ENCODE measurements at regions not wholly inside any gene's neighbourhood (a gene's known extent, or its start where the extent isn't known, plus 50 kb on each side); places are given as distances from the start of the nearest gene placed in this dataset.

DNA sequence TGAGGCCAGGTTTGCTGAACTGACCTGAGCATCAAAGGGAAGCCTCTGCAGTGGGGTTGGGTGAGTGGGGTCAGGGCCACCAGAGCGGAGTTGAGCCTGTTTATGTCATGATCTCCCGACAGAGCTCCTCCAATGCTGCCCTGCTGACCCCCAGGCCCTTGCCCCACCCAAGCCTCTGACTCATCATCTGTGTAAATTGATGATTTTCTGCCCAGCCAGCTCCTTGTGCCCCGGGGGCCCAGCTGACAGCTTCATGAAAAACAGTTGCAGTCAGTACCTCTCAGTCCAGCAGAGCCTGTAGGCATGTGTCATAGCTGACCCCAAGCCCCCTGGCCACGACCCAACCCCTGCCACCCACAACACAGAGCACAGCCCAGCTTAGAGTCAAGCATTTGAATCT is 134.9 kb downstream of the CCT6B start:
- Histone ChIP-seq H3K27ac (no peak overlapping the region), H3K27me3 (no peaks in the 10 kb centered on the region), H3K4me3 (no peak overlapping the region), H3K9me3 (no peaks in the 10 kb centered on the region), H3K4me1 (no peaks in the 10 kb centered on the region), H3K36me3 (no peaks in the 10 kb centered on the region)
- no peak for DNase-seq (ENCODE audit: low spot score in 2 of 2)
- TF ChIP-seq POLR2AphosphoS5 (IDR thresholded peaks at IDR 0.05) (no peak), POLR2A (IDR thresholded peaks at IDR 0.05) (no peak)
- TF ChIP-seq, protein P1, sequence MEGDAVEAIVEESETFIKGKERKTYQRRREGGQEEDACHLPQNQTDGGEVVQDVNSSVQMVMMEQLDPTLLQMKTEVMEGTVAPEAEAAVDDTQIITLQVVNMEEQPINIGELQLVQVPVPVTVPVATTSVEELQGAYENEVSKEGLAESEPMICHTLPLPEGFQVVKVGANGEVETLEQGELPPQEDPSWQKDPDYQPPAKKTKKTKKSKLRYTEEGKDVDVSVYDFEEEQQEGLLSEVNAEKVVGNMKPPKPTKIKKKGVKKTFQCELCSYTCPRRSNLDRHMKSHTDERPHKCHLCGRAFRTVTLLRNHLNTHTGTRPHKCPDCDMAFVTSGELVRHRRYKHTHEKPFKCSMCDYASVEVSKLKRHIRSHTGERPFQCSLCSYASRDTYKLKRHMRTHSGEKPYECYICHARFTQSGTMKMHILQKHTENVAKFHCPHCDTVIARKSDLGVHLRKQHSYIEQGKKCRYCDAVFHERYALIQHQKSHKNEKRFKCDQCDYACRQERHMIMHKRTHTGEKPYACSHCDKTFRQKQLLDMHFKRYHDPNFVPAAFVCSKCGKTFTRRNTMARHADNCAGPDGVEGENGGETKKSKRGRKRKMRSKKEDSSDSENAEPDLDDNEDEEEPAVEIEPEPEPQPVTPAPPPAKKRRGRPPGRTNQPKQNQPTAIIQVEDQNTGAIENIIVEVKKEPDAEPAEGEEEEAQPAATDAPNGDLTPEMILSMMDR (IDR thresholded peaks at IDR 0.05) = no peak
- intact Hi-C loops (cut with DNase I; ENCODE audit: low total_unique reads) = no loop called here

DNA sequence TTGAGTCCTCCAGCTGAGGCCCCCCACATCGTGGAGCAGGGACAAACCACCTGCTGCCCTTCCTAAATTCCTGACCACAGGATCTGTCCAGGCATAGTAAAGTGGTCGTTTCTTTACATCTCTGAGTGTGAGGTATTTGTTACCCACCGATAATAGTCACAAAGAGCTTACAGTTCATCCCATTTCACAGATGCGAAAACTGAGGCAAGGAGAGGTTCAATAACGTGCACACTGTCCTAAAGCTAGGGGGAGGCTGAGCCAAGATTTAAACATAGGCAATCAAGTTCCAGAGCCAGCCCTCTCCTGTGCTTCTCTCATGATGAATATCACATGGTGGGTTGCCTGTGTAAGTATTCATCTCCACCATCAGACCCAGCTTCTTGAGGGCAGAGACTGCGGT is 135.4 kb downstream of the CCT6B start:
- DNase-seq (ENCODE audit: low spot score in 2 of 2) = no peak
- no peaks in the 10 kb centered on the region for H3K4me1 ChIP-seq
- intact Hi-C loops (cut with DNase I; ENCODE audit: low total_unique reads) = no loop called here
- TF ChIP-seq POLR2AphosphoS5 (IDR thresholded peaks at IDR 0.05) (no peak), POLR2A (IDR thresholded peaks at IDR 0.05) (no peak)
- no peaks in the 10 kb centered on the region for H3K9me3 ChIP-seq
- H3K27me3 ChIP-seq = no peaks in the 10 kb centered on the region
- H3K27ac ChIP-seq = no peak overlapping the region
- no peak overlapping the region for H3K4me3 ChIP-seq
- no peaks in the 10 kb centered on the region for H3K36me3 ChIP-seq

DNA sequence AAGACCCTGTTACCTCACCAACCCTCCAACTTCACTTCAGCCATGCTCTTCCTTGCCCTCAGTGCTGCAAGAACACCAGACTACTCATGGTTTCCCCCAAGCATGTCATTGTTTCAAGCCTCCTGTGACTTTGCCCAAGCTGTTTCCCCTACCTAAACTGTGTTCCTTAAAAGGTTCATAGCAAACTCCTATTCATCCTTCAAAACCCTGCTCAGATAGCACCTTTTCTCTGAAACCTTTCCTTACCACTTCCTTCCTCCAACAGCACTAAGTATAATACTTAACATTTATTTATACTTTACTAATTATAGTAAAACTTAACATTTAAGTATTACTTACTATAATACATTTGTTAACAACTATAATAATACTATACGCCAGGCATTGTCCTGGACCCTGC is 136.2 kb downstream of the CCT6B start:
- DNase-seq (ENCODE audit: low spot score in 2 of 2) = no peak
- Histone ChIP-seq H3K4me1 (no peaks in the 10 kb centered on the region), H3K27me3 (no peaks in the 10 kb centered on the region), H3K27ac (no peak overlapping the region), H3K36me3 (no peaks in the 10 kb centered on the region), H3K4me3 (no peak overlapping the region), H3K9me3 (no peaks in the 10 kb centered on the region)
- TF ChIP-seq POLR2A (IDR thresholded peaks at IDR 0.05) = no peak
- no peak for TF ChIP-seq POLR2AphosphoS5 (IDR thresholded peaks at IDR 0.05)
- TF ChIP-seq, protein P1 (IDR thresholded peaks at IDR 0.05) = no peak
- intact Hi-C loops (cut with DNase I; ENCODE audit: low total_unique reads) = no loop called here

DNA sequence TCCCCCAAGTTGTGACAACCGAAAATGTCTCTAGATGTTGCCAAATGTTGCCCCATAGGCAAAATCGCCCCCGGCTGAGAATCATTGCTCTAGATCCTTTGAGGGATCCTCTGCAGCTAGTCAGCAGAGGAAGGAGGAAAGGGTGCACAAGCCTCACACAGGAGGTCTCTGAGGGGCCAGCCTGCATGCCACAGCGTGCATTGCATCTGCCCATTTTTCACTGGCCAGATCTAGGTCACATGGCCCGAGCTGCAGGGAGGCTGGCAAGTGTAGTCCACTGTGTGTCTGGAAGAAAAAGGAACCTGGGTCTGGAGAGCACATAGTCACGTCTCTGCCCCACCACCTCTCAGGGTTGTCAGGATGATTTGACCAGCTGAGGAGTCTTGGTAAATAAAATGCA is 138.2 kb downstream of the CCT6B start:
- TF ChIP-seq POLR2A (IDR thresholded peaks at IDR 0.05) (no peak), POLR2AphosphoS5 (IDR thresholded peaks at IDR 0.05) (no peak)
- TF ChIP-seq, protein P1 (IDR thresholded peaks at IDR 0.05) = no peak
- Histone ChIP-seq H3K36me3 (no peaks in the 10 kb centered on the region), H3K27me3 (no peaks in the 10 kb centered on the region), H3K4me1 (no peaks in the 10 kb centered on the region), H3K9me3 (no peaks in the 10 kb centered on the region), H3K4me3 (no peak overlapping the region), H3K27ac (no peak overlapping the region)
- no peak for DNase-seq (ENCODE audit: low spot score in 2 of 2)
- intact Hi-C loops (cut with DNase I; ENCODE audit: low total_unique reads) = no loop called here

DNA sequence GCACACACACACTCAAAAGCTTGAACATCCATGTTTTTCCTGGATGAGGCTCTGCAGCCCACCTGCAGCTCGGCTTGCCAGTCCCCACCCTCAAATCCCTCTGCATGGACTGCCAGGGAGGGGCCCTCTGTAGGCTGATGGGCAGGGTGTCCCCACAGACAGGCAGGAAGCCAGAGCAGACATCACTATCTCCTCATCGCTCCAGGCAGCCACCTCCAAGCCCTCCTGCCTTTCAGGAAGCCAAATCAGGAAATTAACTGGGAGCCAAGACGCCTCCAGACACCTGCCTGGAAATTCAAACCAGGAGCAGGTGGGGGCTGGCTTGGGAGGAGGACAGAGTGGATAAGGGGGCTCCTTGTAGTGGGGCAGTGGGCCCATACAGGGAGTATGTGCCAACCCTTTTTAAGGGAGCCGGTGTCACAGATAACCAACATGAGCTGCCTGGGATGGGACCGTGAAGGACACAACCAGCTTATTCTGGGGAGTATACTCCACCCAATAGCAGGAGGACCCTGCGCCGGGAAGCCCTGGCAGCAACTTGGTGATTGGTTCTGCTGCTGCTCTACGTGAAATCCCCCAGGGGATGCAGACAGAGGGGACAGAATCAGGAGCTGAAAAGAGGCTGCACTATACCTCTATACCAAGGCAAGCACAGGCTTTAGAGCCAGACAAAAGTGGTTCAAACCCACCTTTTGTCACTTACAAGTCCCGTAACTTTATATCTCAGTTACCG is 139.1 kb downstream of the CCT6B start:
- no peaks in the 10 kb centered on the region for H3K4me1 ChIP-seq
- H3K36me3 ChIP-seq = no peaks in the 10 kb centered on the region
- no peak overlapping the region for H3K27ac ChIP-seq
- TF ChIP-seq POLR2A (IDR thresholded peaks at IDR 0.05) = no peak
- no peak for TF ChIP-seq POLR2AphosphoS5 (IDR thresholded peaks at IDR 0.05)
- TF ChIP-seq, protein P1 (IDR thresholded peaks at IDR 0.05) = no peak
- no peak for DNase-seq (ENCODE audit: low spot score in 2 of 2)
- H3K4me3 ChIP-seq = no peak overlapping the region
- no peaks in the 10 kb centered on the region for H3K9me3 ChIP-seq
- H3K27me3 ChIP-seq = no peaks in the 10 kb centered on the region
- intact Hi-C loops (cut with DNase I; ENCODE audit: low total_unique reads) = no loop called here

Data from breast epithelium (tissue), 4 donors.